OCI-LY1 (cell line): ENCODE measurements at regions not wholly inside any gene's neighbourhood (a gene's known extent, or its start where the extent isn't known, plus 50 kb on each side); places are given as distances from the start of the nearest gene placed in this dataset.

ENCODE experiments used
- EZH2 ChIP-seq: fragments of 200-600 bp; sonication (generic), shearing (Covaris generic); IDR thresholded peaks from 2 replicates; pipeline ENCODE4 v1.8.0; 2017; ENCODE audit warnings: borderline replicate concordance, mixed run types, mild to moderate bottlenecking, antibody characterized with exemption, low read length, moderate library complexity, mixed read lengths
- TF ChIP-seq, protein P1 (sequence below): fragments of 200-600 bp; sonication (generic), shearing (Covaris generic); IDR thresholded peaks from 2 replicates; pipeline ENCODE4 v1.5.1; 2017; ENCODE audit warnings: mild to moderate bottlenecking, antibody characterized with exemption, low read length, moderate library complexity, mixed read lengths

DNA sequence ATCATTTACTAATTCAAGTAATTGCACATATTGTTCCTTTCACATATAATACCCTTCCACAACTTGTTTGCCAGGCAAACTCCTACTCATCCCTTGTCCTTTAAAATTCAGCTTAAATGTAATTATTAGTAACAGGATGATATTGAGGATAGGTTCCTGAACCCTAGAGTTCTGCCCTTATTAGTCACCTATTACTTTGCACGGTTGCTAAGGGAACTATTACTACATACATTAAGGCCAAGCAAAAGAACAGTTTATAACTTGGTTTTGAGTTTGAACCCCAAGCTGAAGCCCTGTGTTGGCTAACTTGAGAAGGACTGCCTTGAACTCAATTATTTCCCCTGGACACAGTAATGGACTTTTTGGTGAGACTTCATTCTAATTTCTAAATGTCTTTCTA is 529.7 kb downstream of the IGSF11 start:
- TF ChIP-seq, protein P1, sequence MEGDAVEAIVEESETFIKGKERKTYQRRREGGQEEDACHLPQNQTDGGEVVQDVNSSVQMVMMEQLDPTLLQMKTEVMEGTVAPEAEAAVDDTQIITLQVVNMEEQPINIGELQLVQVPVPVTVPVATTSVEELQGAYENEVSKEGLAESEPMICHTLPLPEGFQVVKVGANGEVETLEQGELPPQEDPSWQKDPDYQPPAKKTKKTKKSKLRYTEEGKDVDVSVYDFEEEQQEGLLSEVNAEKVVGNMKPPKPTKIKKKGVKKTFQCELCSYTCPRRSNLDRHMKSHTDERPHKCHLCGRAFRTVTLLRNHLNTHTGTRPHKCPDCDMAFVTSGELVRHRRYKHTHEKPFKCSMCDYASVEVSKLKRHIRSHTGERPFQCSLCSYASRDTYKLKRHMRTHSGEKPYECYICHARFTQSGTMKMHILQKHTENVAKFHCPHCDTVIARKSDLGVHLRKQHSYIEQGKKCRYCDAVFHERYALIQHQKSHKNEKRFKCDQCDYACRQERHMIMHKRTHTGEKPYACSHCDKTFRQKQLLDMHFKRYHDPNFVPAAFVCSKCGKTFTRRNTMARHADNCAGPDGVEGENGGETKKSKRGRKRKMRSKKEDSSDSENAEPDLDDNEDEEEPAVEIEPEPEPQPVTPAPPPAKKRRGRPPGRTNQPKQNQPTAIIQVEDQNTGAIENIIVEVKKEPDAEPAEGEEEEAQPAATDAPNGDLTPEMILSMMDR: no peak
- TF ChIP-seq EZH2: no peak
